GM12891 (cell line): ENCODE measurements at regions not wholly inside any gene's neighbourhood (a gene's known extent, or its start where the extent isn't known, plus 50 kb on each side); places are given as distances from the start of the nearest gene placed in this dataset.
"Not testable (repeated sequence)": the region's sequence is repeated elsewhere in the genome, so short reads cannot be mapped to it uniquely, and the experiment has no call there.

Experiments
- DNase-seq: peaks from one replicate; pipeline ENCODE4 v3.0.0; 2011; ENCODE audit warnings: low spot score; ENCODE audit not compliant: insufficient read length
- FAIRE-seq: peaks from 2 replicates; lab custom pipeline; 2011; peaks lifted over from hg19 to GRCh38; lab: Jason Lieb, UNC
- PAX5 ChIP-seq: IDR thresholded peaks from 2 replicates; pipeline ENCODE4 v1.6.1; 2011; ENCODE audit warnings: low read length, moderate library complexity, mild to moderate bottlenecking; ENCODE audit not compliant: insufficient read depth, severe bottlenecking
- POLR2A ChIP-seq: IDR thresholded peaks from 2 replicates; pipeline ENCODE4 v1.6.1; 2011; ENCODE audit warnings: low read depth, low read length, control low read depth
- POLR2AphosphoS5 ChIP-seq: IDR thresholded peaks from 2 replicates; pipeline ENCODE4 v1.6.1; 2011; ENCODE audit warnings: low read depth, low read length, control low read depth
- POU2F2 ChIP-seq: IDR thresholded peaks from 2 replicates; pipeline ENCODE4 v1.6.1; 2011; ENCODE audit warnings: low read depth, mild to moderate bottlenecking, control low read depth, low read length, moderate library complexity
- SPI1 ChIP-seq: IDR thresholded peaks from 2 replicates; pipeline ENCODE4 v1.6.1; 2011; ENCODE audit warnings: low read depth, low read length, control low read depth
- TAF1 ChIP-seq: IDR thresholded peaks from 2 replicates; pipeline ENCODE4 v1.6.1; 2011; ENCODE audit warnings: low read depth, low read length, control low read depth

DNA sequence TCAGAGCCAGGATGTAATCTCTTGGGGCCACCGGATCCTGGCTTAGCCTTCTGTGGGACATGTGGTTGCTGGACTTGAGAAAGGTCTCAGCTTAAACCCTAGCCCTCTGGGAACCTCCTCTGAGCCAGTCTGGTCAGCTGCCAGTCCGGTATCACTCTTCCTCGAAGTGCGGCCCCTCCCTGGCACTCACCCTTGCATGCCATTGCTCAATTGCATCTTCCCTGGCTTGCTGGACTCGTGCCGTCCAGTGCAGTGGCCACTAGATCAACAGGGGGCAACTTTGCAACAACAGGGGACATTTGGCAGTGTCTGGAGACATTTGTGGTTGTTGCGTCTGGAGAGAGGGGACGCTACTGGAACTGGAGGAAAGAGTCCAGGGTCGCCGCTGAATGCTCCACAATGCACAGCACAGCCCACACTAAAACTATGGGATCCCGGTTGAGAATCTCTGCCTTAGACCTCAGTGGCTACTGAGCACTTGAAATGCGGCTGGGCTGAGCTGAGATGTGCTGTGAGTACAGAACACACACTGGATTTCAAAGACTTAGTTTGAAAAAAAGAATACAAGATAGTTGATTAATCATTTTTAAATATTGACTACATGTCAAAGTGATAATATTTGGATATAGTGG lies 152.1 kb downstream of the TFAP2C start:
- FAIRE-seq (no peak), DNase-seq (no peak)
- TF ChIP-seq TAF1 (no peak), PAX5 (no peak), POLR2AphosphoS5 (no peak), SPI1 (no peak), POU2F2 (no peak), POLR2A (no peak)

- not testable (repeated sequence) for DNase-seq, FAIRE-seq
Measured at GRCh38 chr20:56781987-56782560, 153.0 kb downstream of the TFAP2C start.

DNA sequence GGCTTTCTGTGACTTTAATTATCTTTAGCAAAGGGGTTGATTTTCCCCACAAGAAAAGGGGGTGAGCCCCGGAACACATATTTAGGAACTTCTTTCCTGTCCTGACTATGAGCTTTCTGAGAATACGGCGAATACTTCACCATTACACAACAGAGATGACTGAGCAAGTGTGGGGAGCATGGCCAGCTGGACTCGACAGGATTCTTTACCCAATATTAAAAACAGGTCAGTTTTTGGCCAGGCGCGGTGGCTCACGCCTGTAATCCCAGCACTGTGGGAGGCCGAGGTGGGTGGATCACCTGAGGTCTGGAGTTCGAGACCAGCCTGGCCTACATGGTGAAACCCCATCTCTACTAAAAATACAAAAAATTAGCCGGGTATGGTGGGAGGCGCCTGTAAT lies 153.7 kb downstream of the TFAP2C start:
- FAIRE-seq, DNase-seq: not testable (repeated sequence)

- DNase-seq (no peak), FAIRE-seq (no peak)
- TF ChIP-seq POLR2AphosphoS5 (no peak), POU2F2 (no peak), TAF1 (no peak), PAX5 (no peak), POLR2A (no peak), SPI1 (no peak)
Measured at GRCh38 chr20:56783826-56784225, 154.7 kb downstream of the TFAP2C start.

- DNase-seq, result no peak
- FAIRE-seq, result no peak
Measured at GRCh38 chr20:56786503-56786902, 157.4 kb downstream of the TFAP2C start.

GRCh38 chr20:56788041-56788670 lies 159.1 kb downstream of the TFAP2C start:
- FAIRE-seq (no peak), DNase-seq (no peak)
- TF ChIP-seq POLR2A, result no peak
- no peak for TF ChIP-seq SPI1
- TF ChIP-seq PAX5, result no peak
- TF ChIP-seq POLR2AphosphoS5, result no peak
- TF ChIP-seq POU2F2, result no peak
- TF ChIP-seq TAF1, result no peak

More at GRCh38 chr20:56786503-56786902, 157.4 kb downstream of the TFAP2C start:
- TF ChIP-seq POU2F2, result no peak
- no peak for TF ChIP-seq SPI1
- TF ChIP-seq POLR2AphosphoS5, result no peak
- no peak for TF ChIP-seq TAF1
- no peak for TF ChIP-seq POLR2A
- no peak for TF ChIP-seq PAX5

- FAIRE-seq, result no peak
- DNase-seq, result no peak
- TF ChIP-seq POLR2A, result no peak
- TF ChIP-seq SPI1, result no peak
- no peak for TF ChIP-seq PAX5
- TF ChIP-seq TAF1, result no peak
Measured at GRCh38 chr20:56788671-56789610, 159.8 kb downstream of the TFAP2C start.

DNA sequence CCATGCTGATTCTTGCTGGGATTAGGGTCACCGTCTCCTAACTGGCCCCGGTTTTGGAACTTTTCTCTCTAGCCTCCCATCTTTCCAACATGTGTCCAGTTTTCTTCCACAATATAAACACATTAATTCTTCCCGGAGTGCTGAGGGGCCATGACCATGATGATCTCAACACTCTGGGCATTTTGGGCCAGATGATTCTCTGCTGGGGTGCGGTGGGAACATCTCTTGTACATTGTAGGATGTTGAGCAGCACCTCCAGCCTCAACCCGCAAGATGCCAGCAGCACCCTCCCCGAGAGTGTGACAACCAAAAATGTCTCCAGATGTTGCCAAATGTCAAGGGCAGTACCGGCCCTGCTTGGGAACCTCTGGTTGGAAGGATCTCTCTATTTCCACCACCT lies 164.8 kb downstream of the TFAP2C start:
- TF ChIP-seq TAF1, result no peak
- no peak for TF ChIP-seq POU2F2
- TF ChIP-seq SPI1, result no peak
- no peak for TF ChIP-seq POLR2AphosphoS5
- no peak for TF ChIP-seq PAX5
- FAIRE-seq, result no peak

GRCh38 chr20:56795492-56795891 lies 166.4 kb downstream of the TFAP2C start:
- FAIRE-seq (no peak), DNase-seq (no peak)
- TF ChIP-seq POLR2A (no peak), PAX5 (no peak)

More for the DNA sequence above, 164.8 kb downstream of the TFAP2C start:
- no peak for DNase-seq

DNA sequence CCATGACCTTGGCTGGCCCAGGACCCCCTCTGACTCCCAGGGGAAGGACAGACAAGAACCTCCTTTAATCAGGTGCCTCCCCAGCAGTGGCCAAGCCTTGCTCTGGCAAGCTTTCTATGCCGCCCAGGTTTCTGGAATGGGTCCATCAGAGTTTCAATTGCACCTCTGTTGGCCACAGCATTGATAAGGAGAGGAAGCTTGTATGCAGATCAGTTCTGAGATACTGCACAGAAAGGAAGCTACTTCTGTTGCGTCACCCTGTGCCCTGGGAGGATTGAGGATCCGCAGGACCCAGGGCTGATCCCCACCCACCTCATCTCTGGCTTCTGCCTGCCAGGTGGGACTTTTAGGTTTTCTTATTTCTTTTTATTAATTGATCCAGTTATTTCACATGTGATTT lies 167.2 kb downstream of the TFAP2C start:
- FAIRE-seq, result no peak
- no peak for DNase-seq
- TF ChIP-seq POLR2A (no peak), POU2F2 (no peak), PAX5 (no peak), SPI1 (no peak), POLR2AphosphoS5 (no peak), TAF1 (no peak)
